Natural killer cell (primary cell): ENCODE measurements at regions not wholly inside any gene's neighbourhood (a gene's known extent, or its start where the extent isn't known, plus 50 kb on each side); places are given as distances from the start of the nearest gene placed in this dataset.

Experiments
- ATAC-seq, 3 donors: fragments of 150-1000 bp in 2 of 3; fragments of 200-7000 bp in 1 of 3; cut with Tn5 transposase; 1 replicate in 1 of 3; 2 replicates in 2 of 3; pipeline ENCODE4 v1.10.0; 2021; ENCODE audit warnings: mild to moderate bottlenecking in 2 of 3, moderate library complexity in 2 of 3
- DNase-seq, 2 donors: peaks; one replicate each; pipeline versions ENCODE4 v3.0.0 to v3.0.0-alpha.2; 2013 to 2021; ENCODE audit warnings: mixed read lengths in 1 of 2
- H3K27ac ChIP-seq: one replicate; pipeline ENCODE4 v1.5.1; 2013; ENCODE audit warnings: mild to moderate bottlenecking, low read length
- H3K27me3 ChIP-seq: one replicate; pipeline ENCODE4 v1.6.1; 2013; ENCODE audit warnings: low read length; ENCODE audit not compliant: control insufficient read depth, insufficient read depth
- H3K36me3 ChIP-seq: one replicate; pipeline ENCODE4 v1.6.1; 2013; ENCODE audit warnings: low read length; ENCODE audit not compliant: control insufficient read depth, insufficient read depth
- H3K4me1 ChIP-seq: one replicate; pipeline ENCODE4 v1.6.1; 2013; ENCODE audit warnings: low read length; ENCODE audit not compliant: control insufficient read depth, insufficient read depth
- H3K4me3 ChIP-seq: one replicate; pipeline ENCODE4 v1.5.1; 2013; ENCODE audit warnings: low read length
- H3K9me3 ChIP-seq: one replicate; pipeline ENCODE4 v1.6.1; 2013; ENCODE audit warnings: low read length; ENCODE audit not compliant: control insufficient read depth, insufficient read depth
- H3K27ac Mint-ChIP-seq, 2 donors: one replicate each; pipeline ENCODE4 v1.8.0; 2022; ENCODE audit warnings: mild to moderate bottlenecking in 2 of 2, mixed read lengths in 2 of 2, moderate library complexity in 1 of 2
- H3K27me3 Mint-ChIP-seq, 2 donors: one replicate each; pipeline ENCODE4 v1.8.0; 2022; ENCODE audit warnings: low read depth in 2 of 2, mixed read lengths in 2 of 2
- H3K36me3 Mint-ChIP-seq: one replicate; pipeline ENCODE4 v1.8.0; 2022; ENCODE audit warnings: mixed read lengths
- H3K4me1 Mint-ChIP-seq, 2 donors: one replicate each; pipeline ENCODE4 v1.8.0; 2022; ENCODE audit warnings: mixed read lengths in 2 of 2
- H3K4me3 Mint-ChIP-seq: one replicate; pipeline ENCODE4 v1.8.0; 2022; ENCODE audit warnings: mild to moderate bottlenecking, moderate library complexity, mixed read lengths
- H3K9me3 Mint-ChIP-seq, 2 donors: one replicate each; pipeline ENCODE4 v1.8.0; 2022; ENCODE audit warnings: mixed read lengths in 2 of 2
- WGBS: methylation state at CpG from one replicate; pipeline ENCODE4 v1.1.7; 2013; ENCODE audit warnings: missing lambda C conversion rate; ENCODE audit not compliant: insufficient coverage; 5-methylcytosine and 5-hydroxymethylcytosine counted together
- intact Hi-C: fragments of 100-400 bp; cut with micrococcal nuclease; formaldehyde crosslinking; loops from one replicate; pipeline ENCODE4 v1.14.2; 2022
- TF ChIP-seq, protein P1 (sequence below): fragments of 200-600 bp; IDR thresholded peaks from one replicate; pipeline ENCODE4 v1.8.0; 2022; ENCODE audit warnings: antibody characterized with exemption

- H3K27ac Mint-ChIP-seq: no peak overlapping the region
- Histone ChIP-seq H3K9me3 (no peaks in the 10 kb centered on the region), H3K27me3 (no peaks in the 10 kb centered on the region), H3K4me3 (no peak overlapping the region), H3K27ac (no peak overlapping the region), H3K4me1 (no peaks in the 10 kb centered on the region), H3K36me3 (no peaks in the 10 kb centered on the region)
- no peaks in the 10 kb centered on the region for H3K36me3 Mint-ChIP-seq
- no peak for DNase-seq
- H3K9me3 Mint-ChIP-seq: no peaks in the 10 kb centered on the region
- 79% methylated on average over 4 of the region's 4 CpGs for WGBS
- H3K4me1 Mint-ChIP-seq: peaks cover 0 to 4% of the 10 kb centered on the region in 2 donors
- peaks cover 0 to 8% of the 10 kb centered on the region in 2 donors for H3K27me3 Mint-ChIP-seq
- TF ChIP-seq, protein P1, sequence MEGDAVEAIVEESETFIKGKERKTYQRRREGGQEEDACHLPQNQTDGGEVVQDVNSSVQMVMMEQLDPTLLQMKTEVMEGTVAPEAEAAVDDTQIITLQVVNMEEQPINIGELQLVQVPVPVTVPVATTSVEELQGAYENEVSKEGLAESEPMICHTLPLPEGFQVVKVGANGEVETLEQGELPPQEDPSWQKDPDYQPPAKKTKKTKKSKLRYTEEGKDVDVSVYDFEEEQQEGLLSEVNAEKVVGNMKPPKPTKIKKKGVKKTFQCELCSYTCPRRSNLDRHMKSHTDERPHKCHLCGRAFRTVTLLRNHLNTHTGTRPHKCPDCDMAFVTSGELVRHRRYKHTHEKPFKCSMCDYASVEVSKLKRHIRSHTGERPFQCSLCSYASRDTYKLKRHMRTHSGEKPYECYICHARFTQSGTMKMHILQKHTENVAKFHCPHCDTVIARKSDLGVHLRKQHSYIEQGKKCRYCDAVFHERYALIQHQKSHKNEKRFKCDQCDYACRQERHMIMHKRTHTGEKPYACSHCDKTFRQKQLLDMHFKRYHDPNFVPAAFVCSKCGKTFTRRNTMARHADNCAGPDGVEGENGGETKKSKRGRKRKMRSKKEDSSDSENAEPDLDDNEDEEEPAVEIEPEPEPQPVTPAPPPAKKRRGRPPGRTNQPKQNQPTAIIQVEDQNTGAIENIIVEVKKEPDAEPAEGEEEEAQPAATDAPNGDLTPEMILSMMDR: no peak
- intact Hi-C loops: no loop called here
- no peak overlapping the region for H3K4me3 Mint-ChIP-seq
- ATAC-seq: no peak
Observed at GRCh38 chr16:6644916-6645315, 687.7 kb upstream of the RBFOX1 start.

DNA sequence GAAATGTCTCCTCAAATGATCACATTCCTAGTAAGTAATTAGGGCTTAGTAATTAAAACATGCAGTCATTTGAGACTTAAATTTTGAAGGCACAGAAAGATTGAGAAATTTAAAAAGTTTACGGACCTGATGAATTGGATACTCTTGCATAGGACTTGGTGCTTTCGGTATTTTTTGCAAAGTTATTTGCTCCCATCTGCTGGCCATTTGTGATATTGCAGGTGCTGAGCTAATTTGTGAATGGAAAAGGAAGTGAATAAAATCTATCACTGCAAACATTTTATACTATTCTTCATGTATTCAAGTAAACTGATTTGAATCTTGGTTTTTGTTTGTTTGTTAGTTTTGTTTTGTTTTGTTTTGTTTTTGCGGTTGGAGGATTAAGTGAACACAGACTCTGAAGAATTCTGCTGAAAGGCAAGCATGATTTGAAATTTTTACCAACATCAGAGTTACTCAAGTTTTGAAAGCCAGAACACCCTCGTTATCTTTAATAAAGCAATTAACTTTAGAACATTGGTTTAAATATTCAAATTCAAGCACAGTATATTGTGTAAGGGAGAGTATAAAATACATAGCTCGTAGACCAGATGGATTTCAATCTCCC lies 689.5 kb upstream of the RBFOX1 start:
- ATAC-seq (peak in 1 of 3 donors; percentile 45), DNase-seq (peak; percentile 15 to 46)
- H3K9me3 ChIP-seq: no peaks in the 10 kb centered on the region
- TF ChIP-seq, protein P1: peak; percentile 68
- Mint-ChIP-seq H3K36me3 (no peaks in the 10 kb centered on the region), H3K4me1 (peaks cover 0 to 4% of the 10 kb centered on the region in 2 donors), H3K4me3 (no peak overlapping the region), H3K27me3 (peaks cover 0 to 5% of the 10 kb centered on the region in 2 donors), H3K9me3 (no peaks in the 10 kb centered on the region), H3K27ac (no peak overlapping the region)
- no peaks in the 10 kb centered on the region for H3K36me3 ChIP-seq
- no peak overlapping the region for H3K4me3 ChIP-seq
- no peaks in the 10 kb centered on the region for H3K4me1 ChIP-seq
- H3K27ac ChIP-seq: no peak overlapping the region
- intact Hi-C loops: no loop called here
- no peaks in the 10 kb centered on the region for H3K27me3 ChIP-seq
- 7% methylated on average over 3 of the region's 5 CpGs for WGBS

DNA sequence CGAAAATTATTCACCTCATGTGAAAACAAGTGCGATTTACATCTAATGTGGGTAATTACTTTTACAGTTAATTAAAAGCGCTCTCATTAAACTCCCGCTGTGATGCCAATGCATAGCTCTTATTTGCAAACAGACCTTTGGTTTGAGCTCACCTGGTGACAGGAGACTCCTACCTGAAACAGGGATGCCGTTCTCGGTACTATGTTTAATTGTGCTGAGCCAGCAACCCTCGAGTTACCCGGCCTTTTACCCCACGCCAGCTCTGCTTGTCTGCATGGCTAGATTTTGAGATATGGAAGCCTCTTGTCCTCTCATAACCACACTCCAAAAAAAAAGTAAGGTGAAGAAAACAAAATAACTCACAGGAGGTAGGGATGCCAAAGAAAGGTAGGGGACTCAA lies 690.4 kb upstream of the RBFOX1 start:
- intact Hi-C loops: no loop called here
- no peaks in the 10 kb centered on the region for H3K4me1 ChIP-seq

More for the DNA sequence above, 690.4 kb upstream of the RBFOX1 start:
- WGBS: 15% methylated on average over 6 of the region's 9 CpGs
- Mint-ChIP-seq H3K27me3 (peaks cover 0 to 5% of the 10 kb centered on the region in 2 donors), H3K9me3 (no peaks in the 10 kb centered on the region), H3K27ac (no peak overlapping the region), H3K4me1 (peaks cover 0 to 4% of the 10 kb centered on the region in 2 donors), H3K4me3 (no peak overlapping the region), H3K36me3 (no peaks in the 10 kb centered on the region)
- no peak for ATAC-seq
- H3K27me3 ChIP-seq: no peaks in the 10 kb centered on the region
- H3K36me3 ChIP-seq: no peaks in the 10 kb centered on the region
- DNase-seq: no peak
- no peak overlapping the region for H3K27ac ChIP-seq
- TF ChIP-seq, protein P1: no peak
- no peak overlapping the region for H3K4me3 ChIP-seq
- H3K9me3 ChIP-seq: no peaks in the 10 kb centered on the region
